ENCODE measurements at regions not wholly inside any gene's neighbourhood (a gene's known extent, or its start where the extent isn't known, plus 50 kb on each side); places are given as distances from the start of the nearest gene placed in this dataset.
"Not testable (repeated sequence)": the region's sequence is repeated elsewhere in the genome, so short reads cannot be mapped to it uniquely, and the experiment has no call there.

DNA sequence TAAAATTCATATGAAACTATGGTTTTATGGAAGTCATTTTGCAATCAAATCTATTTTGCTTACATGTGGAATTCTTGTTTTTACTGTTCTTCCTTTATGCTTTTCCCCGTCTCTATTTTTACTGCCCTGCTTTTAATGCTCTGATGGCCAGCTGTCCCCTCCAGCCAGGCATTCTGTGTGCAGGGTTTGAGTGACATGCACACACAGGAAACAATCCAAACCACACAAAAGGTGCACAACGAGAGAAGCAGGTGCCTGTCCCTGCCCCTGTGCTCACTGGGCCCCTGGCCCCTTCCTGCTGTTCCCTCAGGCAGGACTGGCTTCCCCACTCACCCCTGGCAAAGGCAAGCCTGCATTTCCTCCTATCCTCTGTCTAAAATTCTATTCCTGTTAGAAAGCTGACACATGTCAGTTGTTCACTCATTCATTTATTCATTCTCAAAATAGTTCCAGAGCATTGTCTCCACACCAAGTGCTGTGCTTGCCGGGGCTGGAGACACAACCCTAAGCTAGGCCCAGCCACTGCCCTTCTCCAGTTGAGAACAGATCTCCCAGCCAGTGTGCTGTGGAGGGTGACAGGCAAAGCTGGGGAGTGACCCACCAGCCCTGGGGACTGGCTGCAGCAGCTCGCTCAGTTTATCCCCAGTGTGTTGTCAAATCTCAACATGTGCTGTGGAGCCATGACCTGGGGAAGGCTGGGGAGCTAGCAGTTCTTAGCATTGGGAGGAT, 346.3 kb downstream of the FBXW7 start:
- no peak for TF ChIP-seq CTCF (IDR thresholded peaks at IDR 0.05; ENCODE audit: insufficient read depth, low read depth, low read length, missing control alignments)
- peak; percentile 77 for DNase-seq (ENCODE audit: low read depth)
- H3K4me3 ChIP-seq (ENCODE audit: low read depth, low read length) = no peak overlapping the region

DNA sequence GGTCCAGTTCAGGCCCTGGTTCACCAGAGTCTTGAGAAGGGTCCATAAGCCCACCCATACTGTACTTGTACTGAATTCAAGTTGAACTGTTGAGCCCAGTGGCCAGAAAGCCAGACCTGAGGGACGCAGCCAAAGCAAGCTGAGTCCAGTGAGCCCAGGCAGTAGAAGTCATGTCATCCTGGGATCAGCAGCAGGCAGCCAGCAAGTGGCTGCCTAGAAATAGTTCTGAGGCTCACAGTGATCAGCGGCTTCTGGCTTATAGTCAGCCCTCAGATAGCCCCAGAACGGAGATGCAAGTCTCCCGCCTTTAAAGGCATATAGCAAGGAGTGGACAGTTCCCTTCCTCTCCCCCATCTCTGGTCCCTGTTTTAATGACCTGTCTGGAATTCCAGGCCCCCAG, 347.1 kb downstream of the FBXW7 start:
- TF ChIP-seq CTCF (IDR thresholded peaks at IDR 0.05; ENCODE audit: insufficient read depth, low read depth, low read length, missing control alignments) = no peak
- DNase-seq (ENCODE audit: low read depth) = peak; percentile 4
- no peak overlapping the region for H3K4me3 ChIP-seq (ENCODE audit: low read depth, low read length)

DNA sequence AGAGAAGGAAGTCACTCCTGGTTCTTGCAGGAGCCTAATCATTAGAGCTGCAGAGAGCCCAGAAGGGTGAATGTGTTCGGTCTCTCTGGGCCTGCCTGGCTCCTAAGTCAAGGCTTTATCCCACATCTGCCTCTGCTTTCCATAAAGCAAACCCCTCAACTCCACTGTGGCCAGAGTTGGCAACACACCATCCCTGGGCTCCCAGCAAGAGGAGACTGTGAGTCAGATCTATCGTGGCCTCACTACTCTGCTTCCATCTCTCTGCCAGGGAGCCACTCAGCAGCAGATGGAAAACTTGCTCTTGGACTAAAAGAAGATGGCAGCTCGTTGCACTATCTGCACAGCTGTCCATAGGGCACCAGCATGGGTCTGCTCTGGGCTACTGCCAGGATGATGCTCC, 348.2 kb downstream of the FBXW7 start:
- no peak overlapping the region for H3K4me3 ChIP-seq (ENCODE audit: low read depth, low read length)
- TF ChIP-seq CTCF (IDR thresholded peaks at IDR 0.05; ENCODE audit: insufficient read depth, low read depth, low read length, missing control alignments) = no peak
- DNase-seq (ENCODE audit: low read depth) = no peak

DNA sequence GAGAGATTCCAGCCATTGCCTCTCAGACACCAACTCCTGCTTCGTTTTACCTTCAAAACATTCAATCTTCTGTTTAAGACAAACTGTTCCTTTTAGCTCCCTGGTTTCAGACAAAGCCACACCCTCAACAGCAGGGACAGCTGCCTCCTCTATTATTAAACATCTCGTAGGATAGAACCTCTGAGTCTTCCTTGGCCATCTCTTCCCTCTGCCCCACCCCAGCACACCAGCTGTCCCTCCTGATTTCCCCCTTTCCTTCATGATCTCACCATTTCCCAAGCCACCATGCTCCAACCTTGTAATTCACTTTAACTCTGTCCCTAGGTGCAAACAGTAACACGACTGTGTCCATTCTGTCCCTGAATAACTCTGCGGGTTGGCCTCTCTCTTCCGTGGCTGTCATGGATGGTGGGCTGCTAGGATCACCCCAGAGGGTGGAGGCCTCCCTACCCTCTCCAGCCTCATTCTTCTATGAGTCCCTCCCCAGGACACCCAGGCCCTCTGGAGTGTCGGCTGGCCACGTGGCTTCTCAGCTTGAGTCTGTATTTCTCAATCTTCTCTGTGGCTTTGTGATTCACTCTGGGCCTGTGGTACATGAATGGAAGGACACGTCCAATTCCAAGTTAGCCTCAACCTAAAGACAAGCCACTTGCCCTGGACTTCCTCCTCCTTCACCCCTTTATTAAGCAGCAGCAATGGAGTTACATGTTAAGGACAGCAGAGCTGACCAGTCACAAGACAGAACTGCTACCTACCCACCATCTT, 349.9 kb downstream of the FBXW7 start:
- DNase-seq (ENCODE audit: low read depth) = no peak
- no peak overlapping the region for H3K4me3 ChIP-seq (ENCODE audit: low read depth, low read length)
- no peak for TF ChIP-seq CTCF (IDR thresholded peaks at IDR 0.05; ENCODE audit: insufficient read depth, low read depth, low read length, missing control alignments)

- DNase-seq (ENCODE audit: low read depth) = no peak
- H3K4me3 ChIP-seq (ENCODE audit: low read depth, low read length) = no peak overlapping the region
- TF ChIP-seq CTCF (IDR thresholded peaks at IDR 0.05; ENCODE audit: insufficient read depth, low read depth, low read length, missing control alignments) = no peak
These were observed 354.7 kb downstream of the FBXW7 start for GRCh38 chr4:152181150-152181549.

GRCh38 chr4:152180369-152180768, 355.5 kb downstream of the FBXW7 start:
- TF ChIP-seq CTCF (IDR thresholded peaks at IDR 0.05; ENCODE audit: insufficient read depth, low read depth, low read length, missing control alignments) = no peak
- no peak for DNase-seq (ENCODE audit: low read depth)
- H3K4me3 ChIP-seq (ENCODE audit: low read depth, low read length) = no peak overlapping the region

DNA sequence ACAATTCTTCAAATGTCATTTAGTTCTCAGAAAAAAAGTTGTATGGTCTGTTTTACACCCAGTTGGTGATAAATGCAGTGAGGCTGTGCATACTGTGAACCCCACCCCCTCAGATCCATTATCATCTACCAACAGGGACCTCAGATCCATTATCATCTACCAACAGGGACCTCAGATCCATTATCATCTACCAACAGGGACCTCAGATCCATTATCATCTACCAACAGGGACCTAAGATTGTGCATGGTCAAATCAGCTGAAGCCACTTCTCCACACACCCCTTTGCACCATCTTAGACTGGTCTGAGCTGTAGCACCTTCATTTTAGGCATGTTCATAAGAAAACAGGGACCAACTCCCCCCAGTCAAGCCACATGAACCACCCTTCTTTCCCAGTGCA, 358.4 kb downstream of the FBXW7 start:
- H3K4me3 ChIP-seq (ENCODE audit: low read depth, low read length); DNase-seq (ENCODE audit: low read depth): not testable (repeated sequence)
